ENCODE measurements at regions not wholly inside any gene's neighbourhood (a gene's known extent, or its start where the extent isn't known, plus 50 kb on each side); places are given as distances from the start of the nearest gene placed in this dataset.

DNA sequence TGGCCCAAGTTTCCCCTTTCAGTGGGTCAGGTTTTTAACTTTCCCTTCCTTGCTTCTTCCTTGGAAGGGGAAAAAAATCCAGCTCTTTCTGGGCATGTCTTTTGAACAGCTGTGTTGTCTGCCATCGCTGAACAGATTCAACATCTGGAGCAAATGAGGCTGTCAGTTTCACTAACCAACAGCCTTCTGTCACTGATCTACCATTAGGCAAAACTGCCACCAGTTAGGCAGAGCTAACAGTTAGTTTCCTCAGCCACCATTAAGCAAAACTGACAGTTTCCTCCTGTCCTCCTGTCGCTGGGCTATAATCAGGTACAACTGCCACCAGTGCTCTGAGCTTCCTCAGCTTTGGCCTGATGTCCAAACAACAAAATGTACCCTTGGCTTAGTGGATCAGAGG lies 81.9 kb downstream of the NPTX2 start:
- no peaks in the 10 kb centered on the region for H3K36me3 ChIP-seq (ENCODE audit: control insufficient read depth, insufficient read depth, low read length)
- H3K9me3 ChIP-seq (ENCODE audit: control insufficient read depth, low read depth, low read length) = no peaks in the 10 kb centered on the region
- no peaks in the 10 kb centered on the region for H3K4me1 ChIP-seq (ENCODE audit: control insufficient read depth, insufficient read depth, low read length)
- no peak for DNase-seq
- WGBS (ENCODE audit: insufficient coverage, low lambda C conversion rate) = no CpG with 5 or more reads among the region's 2 CpGs
- H3K27ac ChIP-seq (ENCODE audit: low read length) = no peak overlapping the region
- no peak overlapping the region for H3K4me3 ChIP-seq (ENCODE audit: low read length)
- H3K27me3 ChIP-seq (ENCODE audit: control insufficient read depth, insufficient read depth, low read length) = no peaks in the 10 kb centered on the region

DNA sequence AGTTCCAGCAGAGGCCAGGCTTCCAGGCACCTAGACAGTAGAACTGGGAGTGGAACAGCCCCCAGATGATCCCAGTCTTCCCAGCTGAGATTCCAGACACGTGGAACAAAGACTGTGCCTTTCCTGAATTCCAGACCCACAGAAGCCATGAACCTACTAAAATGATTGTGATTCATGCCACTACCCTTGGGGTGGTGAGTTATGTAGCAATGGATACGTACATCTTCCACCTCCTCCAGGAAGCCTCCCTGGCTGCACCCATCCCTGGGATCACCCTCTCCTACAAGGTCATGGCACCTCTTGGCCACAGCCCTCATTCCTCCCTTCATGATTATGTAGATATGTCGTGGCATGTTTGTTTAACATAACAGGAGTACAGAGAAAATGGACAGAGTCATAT lies 83.4 kb downstream of the NPTX2 start:
- WGBS (ENCODE audit: insufficient coverage, low lambda C conversion rate) = no CpG with 5 or more reads among the region's 3 CpGs

DNA sequence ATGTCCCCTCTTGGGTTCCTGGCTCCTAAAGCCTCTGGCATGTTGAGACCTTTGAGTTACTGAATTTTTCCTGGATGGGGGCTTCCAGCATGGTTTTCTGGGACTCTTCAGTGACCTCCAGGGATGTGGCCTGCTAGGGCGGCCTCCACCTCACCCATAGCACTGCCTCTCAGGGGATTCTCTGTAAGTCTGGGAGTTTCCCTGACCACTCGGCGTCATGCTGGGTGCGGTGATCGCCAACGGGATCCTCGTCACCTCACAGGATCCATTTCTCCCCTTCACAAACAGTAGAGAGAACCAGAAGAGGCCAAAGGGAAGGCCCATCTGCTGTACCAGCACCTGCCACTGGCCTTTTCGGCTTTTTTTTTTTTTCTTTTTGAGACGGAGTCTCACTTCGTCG lies 84.3 kb downstream of the NPTX2 start:
- H3K9me3 ChIP-seq (ENCODE audit: control insufficient read depth, low read depth, low read length) = no peaks in the 10 kb centered on the region
- DNase-seq = no peak
- H3K27ac ChIP-seq (ENCODE audit: low read length) = no peak overlapping the region
- H3K4me3 ChIP-seq (ENCODE audit: low read length) = no peak overlapping the region
- WGBS (ENCODE audit: insufficient coverage, low lambda C conversion rate) = no CpG with 5 or more reads among the region's 11 CpGs
- H3K27me3 ChIP-seq (ENCODE audit: control insufficient read depth, insufficient read depth, low read length) = peaks cover 2% of the 10 kb centered on the region
- no peaks in the 10 kb centered on the region for H3K4me1 ChIP-seq (ENCODE audit: control insufficient read depth, insufficient read depth, low read length)
- no peaks in the 10 kb centered on the region for H3K36me3 ChIP-seq (ENCODE audit: control insufficient read depth, insufficient read depth, low read length)

More for the DNA sequence above, 83.4 kb downstream of the NPTX2 start:
- Histone ChIP-seq H3K4me1 (ENCODE audit: control insufficient read depth, insufficient read depth, low read length) (no peaks in the 10 kb centered on the region), H3K27me3 (ENCODE audit: control insufficient read depth, insufficient read depth, low read length) (peaks cover under 1% of the 10 kb centered on the region), H3K27ac (ENCODE audit: low read length) (no peak overlapping the region), H3K36me3 (ENCODE audit: control insufficient read depth, insufficient read depth, low read length) (no peaks in the 10 kb centered on the region), H3K4me3 (ENCODE audit: low read length) (no peak overlapping the region), H3K9me3 (ENCODE audit: control insufficient read depth, low read depth, low read length) (no peaks in the 10 kb centered on the region)
- DNase-seq = no peak

DNA sequence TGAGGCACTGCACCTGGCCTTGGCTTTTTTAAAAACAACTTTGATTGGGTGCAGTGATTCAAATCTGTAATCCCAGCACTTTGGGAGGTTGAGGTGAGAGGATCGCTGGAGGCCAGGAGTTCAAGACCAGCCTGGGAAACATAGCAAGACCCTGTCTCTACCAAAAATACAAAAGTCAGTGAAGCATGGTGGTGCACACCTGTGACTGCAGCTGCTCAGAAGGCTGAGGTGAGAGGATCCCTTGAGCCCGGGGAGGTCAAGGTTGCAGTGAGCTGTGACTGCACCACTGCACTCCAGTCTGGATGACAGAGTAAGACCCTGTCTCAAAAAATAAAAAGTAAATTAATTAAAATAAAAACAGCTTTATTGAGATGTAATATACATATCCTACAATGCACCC lies 84.9 kb downstream of the NPTX2 start:
- Histone ChIP-seq H3K36me3 (ENCODE audit: control insufficient read depth, insufficient read depth, low read length) (no peaks in the 10 kb centered on the region), H3K27ac (ENCODE audit: low read length) (no peak overlapping the region), H3K4me3 (ENCODE audit: low read length) (no peak overlapping the region), H3K4me1 (ENCODE audit: control insufficient read depth, insufficient read depth, low read length) (no peaks in the 10 kb centered on the region), H3K9me3 (ENCODE audit: control insufficient read depth, low read depth, low read length) (no peaks in the 10 kb centered on the region), H3K27me3 (ENCODE audit: control insufficient read depth, insufficient read depth, low read length) (peaks cover 2% of the 10 kb centered on the region)
- no peak for DNase-seq
- no CpG with 5 or more reads among the region's 2 CpGs for WGBS (ENCODE audit: insufficient coverage, low lambda C conversion rate)

DNA sequence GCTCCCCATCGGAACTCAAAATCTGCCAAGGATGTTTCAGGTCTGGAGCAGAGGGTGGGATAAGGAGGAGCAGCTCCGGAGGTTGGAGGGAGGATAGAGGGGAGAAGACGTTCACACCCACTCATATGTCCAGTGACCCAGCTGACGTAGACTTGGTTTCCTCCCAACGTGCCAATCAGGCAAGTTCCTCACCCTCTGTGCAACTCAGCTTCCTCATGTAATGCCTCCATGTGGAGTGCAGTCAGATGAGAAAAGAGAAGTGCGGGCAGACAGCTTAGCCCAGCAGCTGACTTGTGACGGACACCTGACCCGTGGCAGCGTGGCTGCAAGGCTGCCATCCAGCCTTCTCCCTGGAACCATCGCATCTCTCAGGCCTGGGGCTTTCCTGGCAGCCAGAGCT lies 86.8 kb downstream of the NPTX2 start:
- peaks cover 2% of the 10 kb centered on the region for H3K27me3 ChIP-seq (ENCODE audit: control insufficient read depth, insufficient read depth, low read length)
- WGBS (ENCODE audit: insufficient coverage, low lambda C conversion rate) = no CpG with 5 or more reads among the region's 10 CpGs
- H3K36me3 ChIP-seq (ENCODE audit: control insufficient read depth, insufficient read depth, low read length) = no peaks in the 10 kb centered on the region
- H3K4me3 ChIP-seq (ENCODE audit: low read length) = no peak overlapping the region
- DNase-seq = no peak
- H3K27ac ChIP-seq (ENCODE audit: low read length) = no peak overlapping the region
- no peaks in the 10 kb centered on the region for H3K9me3 ChIP-seq (ENCODE audit: control insufficient read depth, low read depth, low read length)
- no peaks in the 10 kb centered on the region for H3K4me1 ChIP-seq (ENCODE audit: control insufficient read depth, insufficient read depth, low read length)

DNA sequence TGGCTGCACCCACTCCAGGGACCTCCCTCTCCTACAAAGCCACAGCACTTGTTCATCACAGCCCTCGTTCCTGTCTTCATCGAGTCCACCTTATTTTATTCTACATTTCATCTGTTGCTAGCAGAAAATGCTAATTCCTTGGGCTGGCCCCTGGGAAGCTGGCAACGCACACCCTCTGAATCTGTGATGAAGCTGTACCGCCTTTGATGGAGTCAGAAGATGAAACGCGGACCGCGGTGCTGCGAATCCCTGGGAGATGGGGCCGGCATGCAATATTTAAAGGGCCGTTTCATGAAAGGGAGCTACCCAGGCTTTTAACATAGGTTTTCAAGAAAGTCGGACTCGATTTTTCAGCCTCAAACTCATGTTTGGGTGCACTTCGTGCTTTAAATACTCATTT lies 88.5 kb downstream of the NPTX2 start:
- no peak overlapping the region for H3K4me3 ChIP-seq (ENCODE audit: low read length)
- H3K27ac ChIP-seq (ENCODE audit: low read length) = no peak overlapping the region
- no peaks in the 10 kb centered on the region for H3K36me3 ChIP-seq (ENCODE audit: control insufficient read depth, insufficient read depth, low read length)
- WGBS (ENCODE audit: insufficient coverage, low lambda C conversion rate) = 80% methylated on average over 1 of the region's 14 CpGs
- H3K4me1 ChIP-seq (ENCODE audit: control insufficient read depth, insufficient read depth, low read length) = no peaks in the 10 kb centered on the region
- H3K9me3 ChIP-seq (ENCODE audit: control insufficient read depth, low read depth, low read length) = no peaks in the 10 kb centered on the region
- no peak for DNase-seq
- peaks cover 2% of the 10 kb centered on the region for H3K27me3 ChIP-seq (ENCODE audit: control insufficient read depth, insufficient read depth, low read length)

DNA sequence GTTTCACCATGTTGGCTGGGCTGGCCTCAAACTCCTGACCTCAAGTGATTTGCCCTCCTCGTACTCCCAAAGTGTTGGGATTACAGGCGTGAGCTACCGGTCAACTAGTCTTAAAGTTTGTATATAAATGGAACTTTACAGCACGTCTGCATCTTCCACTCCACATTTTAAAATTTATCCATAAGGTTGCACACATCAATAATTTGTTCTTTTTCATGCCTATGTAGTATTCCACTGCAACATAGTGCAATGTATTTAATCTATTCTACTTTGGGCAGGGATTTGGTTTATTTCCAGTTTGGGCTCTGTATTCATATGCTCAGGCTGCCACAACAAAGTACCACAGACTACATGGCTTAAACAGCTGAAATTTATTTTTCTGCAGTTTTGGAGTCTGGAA lies 90.0 kb downstream of the NPTX2 start:
- Histone ChIP-seq H3K9me3 (ENCODE audit: control insufficient read depth, low read depth, low read length) (no peaks in the 10 kb centered on the region), H3K4me3 (ENCODE audit: low read length) (no peak overlapping the region), H3K36me3 (ENCODE audit: control insufficient read depth, insufficient read depth, low read length) (no peaks in the 10 kb centered on the region), H3K4me1 (ENCODE audit: control insufficient read depth, insufficient read depth, low read length) (no peaks in the 10 kb centered on the region), H3K27me3 (ENCODE audit: control insufficient read depth, insufficient read depth, low read length) (peaks cover 2% of the 10 kb centered on the region), H3K27ac (ENCODE audit: low read length) (no peak overlapping the region)
- no peak for DNase-seq
- 25% methylated on average over 1 of the region's 4 CpGs for WGBS (ENCODE audit: insufficient coverage, low lambda C conversion rate)

DNA sequence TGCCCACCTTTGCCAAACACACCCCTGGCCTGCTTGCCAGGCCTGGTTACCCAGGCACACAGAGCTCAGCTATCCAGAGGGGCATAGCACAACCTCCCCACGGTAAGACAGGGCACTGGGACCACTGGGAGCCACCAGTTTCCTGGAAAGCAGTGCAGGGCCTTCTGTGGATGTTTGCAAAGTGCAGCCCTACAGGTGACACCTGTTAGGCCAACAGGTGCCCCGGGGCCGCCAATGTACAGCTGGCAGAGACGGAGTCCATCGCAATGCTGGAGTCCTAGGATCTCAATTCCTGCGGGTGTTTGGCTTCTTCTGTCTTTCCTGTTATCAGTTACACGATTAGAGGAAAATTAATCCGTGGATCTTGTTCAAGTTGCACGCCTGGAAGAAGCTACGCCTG lies 94.9 kb downstream of the NPTX2 start:
- H3K36me3 ChIP-seq (ENCODE audit: control insufficient read depth, insufficient read depth, low read length) = no peaks in the 10 kb centered on the region
- no peak overlapping the region for H3K27ac ChIP-seq (ENCODE audit: low read length)
- H3K4me3 ChIP-seq (ENCODE audit: low read length) = no peak overlapping the region
- no peaks in the 10 kb centered on the region for H3K4me1 ChIP-seq (ENCODE audit: control insufficient read depth, insufficient read depth, low read length)
- no peak for DNase-seq
- no peaks in the 10 kb centered on the region for H3K9me3 ChIP-seq (ENCODE audit: control insufficient read depth, low read depth, low read length)
- no CpG with 5 or more reads among the region's 10 CpGs for WGBS (ENCODE audit: insufficient coverage, low lambda C conversion rate)
- H3K27me3 ChIP-seq (ENCODE audit: control insufficient read depth, insufficient read depth, low read length) = no peaks in the 10 kb centered on the region

DNA sequence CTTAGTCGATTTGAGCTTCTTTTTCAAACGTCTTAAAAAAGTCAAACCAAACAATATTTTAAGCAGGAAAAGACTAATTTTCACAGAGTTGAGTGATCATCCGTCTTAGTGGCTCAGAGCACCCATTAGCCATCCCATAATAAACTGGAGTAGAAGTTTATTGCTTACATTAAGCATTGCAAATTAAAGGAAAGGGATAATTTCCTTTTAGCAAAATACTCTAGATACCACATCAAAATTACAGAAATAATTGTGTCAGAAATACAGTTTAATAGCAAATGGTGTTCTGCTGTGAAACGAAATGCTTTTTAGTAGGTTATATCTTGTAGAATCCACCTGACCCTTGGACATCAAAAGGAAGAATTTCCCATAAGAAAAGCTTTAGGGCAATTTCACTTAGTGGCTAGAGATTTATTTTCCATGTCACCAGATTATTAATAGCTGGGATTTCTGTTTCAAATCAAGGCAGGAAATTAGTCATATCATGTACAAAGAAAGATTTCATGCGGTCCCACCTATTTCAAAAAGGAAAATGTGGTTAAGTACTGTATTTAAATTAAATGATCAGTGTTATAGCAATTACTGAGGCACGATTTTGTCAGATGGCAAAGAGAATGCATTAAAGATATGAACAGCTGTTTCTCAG lies 96.2 kb downstream of the NPTX2 start:
- H3K4me3 ChIP-seq (ENCODE audit: low read length) = no peak overlapping the region
- H3K4me1 ChIP-seq (ENCODE audit: control insufficient read depth, insufficient read depth, low read length) = no peaks in the 10 kb centered on the region
- no peak for DNase-seq
- H3K27me3 ChIP-seq (ENCODE audit: control insufficient read depth, insufficient read depth, low read length) = no peaks in the 10 kb centered on the region
- H3K27ac ChIP-seq (ENCODE audit: low read length) = no peak overlapping the region
- 83% methylated on average over 3 of the region's 6 CpGs for WGBS (ENCODE audit: insufficient coverage, low lambda C conversion rate)
- no peaks in the 10 kb centered on the region for H3K36me3 ChIP-seq (ENCODE audit: control insufficient read depth, insufficient read depth, low read length)
- H3K9me3 ChIP-seq (ENCODE audit: control insufficient read depth, low read depth, low read length) = no peaks in the 10 kb centered on the region

DNA sequence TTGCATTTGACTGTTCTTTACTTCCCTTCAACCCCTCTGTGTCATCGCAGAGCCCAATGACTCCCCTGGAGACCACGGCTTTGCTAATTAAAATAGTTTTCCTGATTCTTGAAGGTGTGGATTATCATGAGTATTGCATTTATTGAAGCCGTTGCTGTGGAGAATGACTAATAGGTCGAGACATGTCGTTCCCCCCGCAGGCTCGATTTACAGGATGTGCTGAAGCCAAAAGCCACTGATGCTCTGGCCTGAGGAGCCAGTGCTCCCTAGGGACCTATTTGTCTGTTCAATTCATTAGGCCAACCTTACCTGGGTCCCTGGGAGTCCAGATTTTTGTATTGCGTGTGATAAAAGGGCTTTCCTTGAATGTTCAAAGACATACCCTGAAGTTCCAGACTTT lies 102.3 kb downstream of the NPTX2 start:
- Histone ChIP-seq H3K27me3 (ENCODE audit: control insufficient read depth, insufficient read depth, low read length) (no peaks in the 10 kb centered on the region), H3K4me1 (ENCODE audit: control insufficient read depth, insufficient read depth, low read length) (no peaks in the 10 kb centered on the region), H3K36me3 (ENCODE audit: control insufficient read depth, insufficient read depth, low read length) (no peaks in the 10 kb centered on the region), H3K4me3 (ENCODE audit: low read length) (no peak overlapping the region), H3K9me3 (ENCODE audit: control insufficient read depth, low read depth, low read length) (no peaks in the 10 kb centered on the region), H3K27ac (ENCODE audit: low read length) (no peak overlapping the region)
- WGBS (ENCODE audit: insufficient coverage, low lambda C conversion rate) = no CpG with 5 or more reads among the region's 8 CpGs
- DNase-seq = no peak

DNA sequence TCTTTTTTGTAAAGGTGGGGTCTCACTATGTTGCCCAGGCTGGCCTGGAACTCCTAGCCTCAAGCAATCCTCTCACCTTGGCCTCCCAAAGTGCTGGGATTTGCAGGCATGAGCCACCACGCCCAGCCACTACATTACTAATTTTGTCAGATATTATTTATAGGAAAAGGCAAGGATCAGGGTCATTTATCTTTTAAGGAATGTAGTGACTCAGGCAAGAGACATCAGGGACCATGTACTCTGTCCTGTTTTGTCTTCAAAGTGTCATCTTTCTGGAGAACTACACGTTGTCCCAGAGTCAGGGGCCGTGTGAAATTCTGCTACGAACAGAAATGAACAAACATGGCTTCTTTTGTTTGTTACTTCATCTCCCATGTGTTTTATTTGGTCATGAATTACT lies 105.3 kb downstream of the NPTX2 start:
- Histone ChIP-seq H3K36me3 (ENCODE audit: control insufficient read depth, insufficient read depth, low read length) (no peaks in the 10 kb centered on the region), H3K27me3 (ENCODE audit: control insufficient read depth, insufficient read depth, low read length) (no peaks in the 10 kb centered on the region), H3K4me3 (ENCODE audit: low read length) (no peak overlapping the region), H3K9me3 (ENCODE audit: control insufficient read depth, low read depth, low read length) (no peaks in the 10 kb centered on the region), H3K27ac (ENCODE audit: low read length) (no peak overlapping the region), H3K4me1 (ENCODE audit: control insufficient read depth, insufficient read depth, low read length) (no peaks in the 10 kb centered on the region)
- no CpG with 5 or more reads among the region's 4 CpGs for WGBS (ENCODE audit: insufficient coverage, low lambda C conversion rate)
- DNase-seq = no peak

Data from large intestine (tissue), 3 donors.